Urinary bladder (tissue), 3 donors: ENCODE measurements at regions not wholly inside any gene's neighbourhood (a gene's known extent, or its start where the extent isn't known, plus 50 kb on each side); places are given as distances from the start of the nearest gene placed in this dataset.
"Not testable (repeated sequence)": the region's sequence is repeated elsewhere in the genome, so short reads cannot be mapped to it uniquely, and the experiment has no call there.

Source experiments
- DNase-seq: peaks from one replicate; pipeline ENCODE4 v3.0.0-alpha.2; 2015; ENCODE audit errors: extremely low spot score
- H3K27ac ChIP-seq: one replicate; pipeline ENCODE4 v1.5.1; 2013; ENCODE audit warnings: low read depth, mild to moderate bottlenecking, moderate library complexity
- H3K36me3 ChIP-seq: one replicate; pipeline ENCODE4 v1.6.1; 2013; ENCODE audit warnings: mild to moderate bottlenecking, moderate library complexity; ENCODE audit not compliant: insufficient read depth
- H3K4me1 ChIP-seq: one replicate; pipeline ENCODE4 v1.6.1; 2013; ENCODE audit warnings: mild to moderate bottlenecking, moderate library complexity; ENCODE audit not compliant: insufficient read depth
- H3K4me3 ChIP-seq: one replicate; pipeline ENCODE4 v1.5.1; 2013; ENCODE audit warnings: low read depth, low read length
- WGBS: extraction: QIAGEN DNeasy Blood & Tissue Kit; methylation state at CpG from one replicate; pipeline ENCODE4 v1.1.7; 2013; 5-methylcytosine and 5-hydroxymethylcytosine counted together
- donor health status: healthy with polysubstance abuse.
- donor health status: healthy.

- 77% methylated on average over 3 of the region's 3 CpGs for WGBS
- Histone ChIP-seq H3K36me3 (no peaks in the 10 kb centered on the region), H3K4me1 (no peaks in the 10 kb centered on the region), H3K27ac (no peak overlapping the region), H3K4me3 (no peak overlapping the region)
- DNase-seq, result no peak
Observed at GRCh38 chr4:135515295-135515694, 1313.7 kb upstream of the PABPC4L start.

GRCh38 chr4:135510582-135510981 is 1309.0 kb upstream of the PABPC4L start:
- Histone ChIP-seq H3K36me3 (no peaks in the 10 kb centered on the region), H3K27ac (no peak overlapping the region), H3K4me3 (no peak overlapping the region), H3K4me1 (no peaks in the 10 kb centered on the region)
- 78% methylated on average over 1 of the region's 1 CpG for WGBS
- no peak for DNase-seq

GRCh38 chr4:135508006-135508714 is 1306.6 kb upstream of the PABPC4L start:
- Histone ChIP-seq H3K36me3 (no peaks in the 10 kb centered on the region), H3K27ac (no peak overlapping the region), H3K4me3 (no peak overlapping the region), H3K4me1 (no peaks in the 10 kb centered on the region)
- 88% methylated on average over 4 of the region's 4 CpGs for WGBS
- no peak for DNase-seq

GRCh38 chr4:135497563-135498152 is 1296.1 kb upstream of the PABPC4L start:
- Histone ChIP-seq H3K36me3 (no peaks in the 10 kb centered on the region), H3K4me1 (no peaks in the 10 kb centered on the region), H3K4me3 (no peak overlapping the region), H3K27ac (no peak overlapping the region)
- DNase-seq, result no peak
- WGBS, result 57% methylated on average over 1 of the region's 1 CpG

- Histone ChIP-seq H3K36me3 (no peaks in the 10 kb centered on the region), H3K4me3 (no peak overlapping the region), H3K4me1 (no peaks in the 10 kb centered on the region), H3K27ac (no peak overlapping the region)
- WGBS, result 85% methylated on average over 2 of the region's 2 CpGs
- DNase-seq, result no peak
Observed at GRCh38 chr4:135492439-135492838, 1290.8 kb upstream of the PABPC4L start.

GRCh38 chr4:135485371-135485770 is 1283.8 kb upstream of the PABPC4L start:
- 82% methylated on average over 4 of the region's 4 CpGs for whole genome bisulfite sequencing

GRCh38 chr4:135476272-135476671 is 1274.7 kb upstream of the PABPC4L start:
- no peak for DNase-seq
- 89% methylated on average over 2 of the region's 2 CpGs for WGBS
- H3K36me3 ChIP-seq, result no peaks in the 10 kb centered on the region
- no peaks in the 10 kb centered on the region for H3K4me1 ChIP-seq
- H3K27ac ChIP-seq, result no peak overlapping the region
- H3K4me3 ChIP-seq, result no peak overlapping the region

More at GRCh38 chr4:135485371-135485770, 1283.8 kb upstream of the PABPC4L start:
- Histone ChIP-seq H3K36me3 (no peaks in the 10 kb centered on the region), H3K4me3 (no peak overlapping the region), H3K4me1 (no peaks in the 10 kb centered on the region), H3K27ac (no peak overlapping the region)
- DNase-seq, result no peak

DNA sequence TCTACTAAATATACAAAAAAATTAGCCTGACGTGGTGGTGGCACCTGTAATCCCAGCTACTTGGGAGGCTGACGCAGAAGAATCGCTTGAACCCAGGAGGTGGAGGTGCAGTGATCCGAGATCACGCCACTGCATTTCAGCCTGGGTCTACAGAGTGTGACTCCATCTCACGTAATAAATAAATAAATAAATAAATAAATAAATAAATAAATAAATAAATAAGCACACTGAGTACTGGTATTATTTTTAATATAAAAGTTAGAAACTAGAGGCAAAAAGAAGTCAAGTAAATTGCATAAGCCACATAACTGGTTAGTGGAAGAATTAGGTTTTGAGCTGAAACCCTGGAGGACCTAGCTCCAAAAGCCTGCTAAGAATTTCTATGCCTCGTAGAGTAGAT is 1262.7 kb upstream of the PABPC4L start:
- no peak overlapping the region for H3K4me3 ChIP-seq
- no peaks in the 10 kb centered on the region for H3K4me1 ChIP-seq
- DNase-seq, result no peak
- 83% methylated on average over 7 of the region's 7 CpGs for WGBS
- H3K27ac ChIP-seq, result no peak overlapping the region
- no peaks in the 10 kb centered on the region for H3K36me3 ChIP-seq

- not testable (repeated sequence) for H3K4me3 ChIP-seq, H3K27ac ChIP-seq, DNase-seq, H3K36me3 ChIP-seq, H3K4me1 ChIP-seq
- WGBS, result 98% methylated on average over 20 of the region's 22 CpGs
Observed at GRCh38 chr4:135447598-135447997, 1246.0 kb upstream of the PABPC4L start.

GRCh38 chr4:135434936-135435335 is 1233.3 kb upstream of the PABPC4L start:
- no peak for DNase-seq
- no peak overlapping the region for H3K27ac ChIP-seq
- WGBS, result 79% methylated on average over 2 of the region's 2 CpGs

GRCh38 chr4:135429528-135429927 is 1227.9 kb upstream of the PABPC4L start:
- Histone ChIP-seq H3K4me1 (no peaks in the 10 kb centered on the region), H3K36me3 (no peaks in the 10 kb centered on the region), H3K27ac (no peak overlapping the region), H3K4me3 (no peak overlapping the region)
- no peak for DNase-seq
- WGBS, result 89% methylated on average over 1 of the region's 1 CpG

More at GRCh38 chr4:135434936-135435335, 1233.3 kb upstream of the PABPC4L start:
- Histone ChIP-seq H3K36me3 (no peaks in the 10 kb centered on the region), H3K4me3 (no peak overlapping the region), H3K4me1 (no peaks in the 10 kb centered on the region)

- Histone ChIP-seq H3K4me3 (no peak overlapping the region), H3K4me1 (no peaks in the 10 kb centered on the region), H3K27ac (no peak overlapping the region), H3K36me3 (no peaks in the 10 kb centered on the region)
- no peak for DNase-seq
- WGBS, result 85% methylated on average over 1 of the region's 1 CpG
Observed at GRCh38 chr4:135418353-135418752, 1216.8 kb upstream of the PABPC4L start.

DNA sequence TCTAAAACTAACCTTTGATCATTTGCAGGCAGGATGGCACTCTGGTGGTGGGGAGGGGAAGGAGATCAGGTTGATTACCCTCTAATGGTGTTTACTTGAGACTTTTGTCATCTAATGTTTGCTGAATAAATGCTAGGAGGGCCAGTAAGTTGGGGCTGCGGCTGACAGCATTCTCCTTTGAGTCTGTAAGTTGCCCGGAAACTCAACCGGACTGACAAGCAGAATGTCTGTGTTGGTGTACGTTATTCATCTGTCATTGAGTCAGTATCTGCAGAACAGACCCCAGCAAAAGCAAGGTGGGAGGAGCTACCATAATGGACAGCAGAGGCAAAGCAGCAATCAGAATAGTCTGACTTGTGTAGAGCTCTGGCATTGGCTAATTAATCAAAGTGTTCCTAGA is 1210.6 kb upstream of the PABPC4L start:
- DNase-seq, result no peak
- WGBS, result 86% methylated on average over 4 of the region's 4 CpGs
- no peaks in the 10 kb centered on the region for H3K4me1 ChIP-seq

DNA sequence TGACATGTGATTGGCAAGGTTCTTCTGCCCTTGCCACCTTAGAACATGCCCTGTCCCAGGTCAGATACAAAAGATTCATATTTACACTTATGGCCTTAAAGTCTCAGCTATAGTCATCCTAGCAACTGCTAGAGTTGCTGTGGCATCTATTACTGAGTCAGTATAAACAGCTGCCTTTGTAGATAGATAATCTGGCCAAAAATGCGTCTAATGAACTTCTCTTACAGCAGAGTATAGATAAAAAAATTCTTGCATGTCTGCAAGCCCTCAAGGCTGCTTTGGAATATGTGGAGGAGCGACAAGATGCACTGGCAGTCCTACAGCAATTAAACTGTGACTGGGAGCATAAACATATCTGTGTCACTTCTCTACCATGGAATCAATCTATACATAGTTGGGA is 1209.7 kb upstream of the PABPC4L start:
- Histone ChIP-seq H3K4me1 (no peaks in the 10 kb centered on the region), H3K36me3 (no peaks in the 10 kb centered on the region), H3K4me3 (no peak overlapping the region), H3K27ac (no peak overlapping the region)
- WGBS, result 37% methylated on average over 2 of the region's 2 CpGs
- DNase-seq, result no peak

More for the DNA sequence above, 1210.6 kb upstream of the PABPC4L start:
- Histone ChIP-seq H3K4me3 (no peak overlapping the region), H3K36me3 (no peaks in the 10 kb centered on the region), H3K27ac (no peak overlapping the region)
